HEK293T (cell line): ENCODE measurements at regions not wholly inside any gene's neighbourhood (a gene's known extent, or its start where the extent isn't known, plus 50 kb on each side); places are given as distances from the start of the nearest gene placed in this dataset.

Experiments
- BHLHE40 ChIP-seq: fragments of 450-650 bp; IDR thresholded peaks from 2 replicates; pipeline ENCODE4 v1.6.1; 2016; ENCODE audit warnings: mild to moderate bottlenecking, moderate library complexity, borderline replicate concordance
- CTBP1 ChIP-seq: fragments of 450-650 bp; IDR thresholded peaks from 2 replicates; pipeline ENCODE4 v1.6.1; 2016; ENCODE audit warnings: borderline replicate concordance
- FOXA1 ChIP-seq: fragments of 450-650 bp; IDR thresholded peaks from 2 replicates; pipeline ENCODE4 v1.6.1; 2016; ENCODE audit warnings: mild to moderate bottlenecking
- FOXK2 ChIP-seq: fragments of 450-650 bp; IDR thresholded peaks from 2 replicates; pipeline ENCODE4 v1.6.1; 2016; ENCODE audit warnings: mild to moderate bottlenecking
- FOXM1 ChIP-seq: fragments of 450-650 bp; IDR thresholded peaks from 2 replicates; pipeline ENCODE4 v1.6.1; 2017; ENCODE audit warnings: mild to moderate bottlenecking, borderline replicate concordance
- HDGF ChIP-seq: fragments of 450-650 bp; IDR thresholded peaks from 2 replicates; pipeline ENCODE4 v1.6.1; 2017; ENCODE audit warnings: antibody characterized with exemption, borderline replicate concordance
- L3MBTL2 ChIP-seq: fragments of 450-650 bp; conservative IDR thresholded peaks from 2 replicates; pipeline ENCODE4 v1.6.1; 2016; ENCODE audit warnings: mild to moderate bottlenecking
- LEF1 ChIP-seq: fragments of 450-650 bp; IDR thresholded peaks from 2 replicates; pipeline ENCODE4 v1.6.1; 2017; ENCODE audit warnings: mild to moderate bottlenecking, borderline replicate concordance
- NFRKB ChIP-seq: fragments of 450-650 bp; IDR thresholded peaks from 2 replicates; pipeline ENCODE4 v1.6.1; 2016; ENCODE audit warnings: mild to moderate bottlenecking, moderate library complexity
- SP1 ChIP-seq: fragments of 450-650 bp; IDR thresholded peaks from 2 replicates; pipeline ENCODE4 v1.6.1; 2017
- SUZ12 ChIP-seq: fragments of 450-650 bp; IDR thresholded peaks from 2 replicates; pipeline ENCODE4 v1.6.1; 2016; ENCODE audit warnings: mild to moderate bottlenecking
- TARDBP ChIP-seq: fragments of 450-650 bp; IDR thresholded peaks from 2 replicates; pipeline ENCODE4 v1.6.1; 2016
- ZNF384 ChIP-seq: fragments of 450-650 bp; IDR thresholded peaks from 2 replicates; pipeline ENCODE4 v1.6.1; 2016
- TF ChIP-seq, protein P1 (sequence below): fragments of 450-650 bp; IDR thresholded peaks from 2 replicates; pipeline ENCODE4 v1.6.1; 2016

DNA sequence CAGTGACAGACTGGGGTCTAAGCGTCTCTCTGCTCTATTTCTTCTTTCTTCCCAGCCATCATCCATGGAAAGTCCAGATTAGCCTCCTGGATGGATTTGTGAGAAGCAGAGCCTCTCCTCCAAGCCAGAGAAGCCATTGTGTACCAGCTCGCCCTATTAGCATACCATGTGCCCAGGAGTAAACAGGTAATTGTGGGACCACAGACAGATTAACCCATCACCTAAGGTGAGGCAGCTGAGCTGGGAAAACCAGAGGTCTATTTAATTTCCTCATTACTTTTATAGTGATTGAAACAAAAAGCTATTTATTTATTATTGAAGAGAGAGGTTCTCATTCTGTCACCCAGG is 54.7 kb upstream of the NT5C1B start:
- TF ChIP-seq L3MBTL2: no peak
- TF ChIP-seq FOXA1: no peak
- no peak for TF ChIP-seq CTBP1
- TF ChIP-seq FOXK2: no peak
- TF ChIP-seq SP1: no peak
- no peak for TF ChIP-seq BHLHE40
- no peak for TF ChIP-seq TARDBP
- TF ChIP-seq, protein P1, sequence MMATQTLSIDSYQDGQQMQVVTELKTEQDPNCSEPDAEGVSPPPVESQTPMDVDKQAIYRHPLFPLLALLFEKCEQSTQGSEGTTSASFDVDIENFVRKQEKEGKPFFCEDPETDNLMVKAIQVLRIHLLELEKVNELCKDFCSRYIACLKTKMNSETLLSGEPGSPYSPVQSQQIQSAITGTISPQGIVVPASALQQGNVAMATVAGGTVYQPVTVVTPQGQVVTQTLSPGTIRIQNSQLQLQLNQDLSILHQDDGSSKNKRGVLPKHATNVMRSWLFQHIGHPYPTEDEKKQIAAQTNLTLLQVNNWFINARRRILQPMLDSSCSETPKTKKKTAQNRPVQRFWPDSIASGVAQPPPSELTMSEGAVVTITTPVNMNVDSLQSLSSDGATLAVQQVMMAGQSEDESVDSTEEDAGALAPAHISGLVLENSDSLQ: no peak
- no peak for TF ChIP-seq FOXM1
- TF ChIP-seq LEF1: no peak
- no peak for TF ChIP-seq ZNF384
- no peak for TF ChIP-seq SUZ12
- TF ChIP-seq NFRKB: no peak
- no peak for TF ChIP-seq HDGF
